ENCODE measurements at regions not wholly inside any gene's neighbourhood (a gene's known extent, or its start where the extent isn't known, plus 50 kb on each side); places are given as distances from the start of the nearest gene placed in this dataset.

DNA sequence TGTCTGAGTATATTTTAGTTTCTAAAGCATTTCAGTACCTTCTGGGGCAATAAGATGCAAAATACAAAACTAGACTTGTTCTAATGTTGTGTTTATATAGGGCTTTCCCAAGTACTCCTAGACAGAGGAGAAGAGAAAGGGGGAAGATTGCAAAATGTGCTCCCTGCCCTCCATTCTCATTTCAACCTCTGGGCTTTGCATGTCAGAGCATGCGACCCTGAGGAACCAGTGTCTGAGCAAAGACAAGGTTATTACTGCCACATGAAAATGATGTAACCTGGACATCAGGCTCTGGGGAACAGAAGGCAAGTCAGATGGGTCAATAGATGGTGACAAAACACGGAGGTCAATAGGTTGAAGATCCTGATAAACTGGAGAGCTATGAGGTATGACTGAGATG is 253.5 kb upstream of the TCF21 start:
- no peak for TF ChIP-seq ZNF658 (tag by site-specific recombination; IDR thresholded peaks at IDR 0.05)
- TF ChIP-seq ZNF175 (tag by site-specific recombination; IDR thresholded peaks at IDR 0.05): no peak
- TF ChIP-seq, protein P1, sequence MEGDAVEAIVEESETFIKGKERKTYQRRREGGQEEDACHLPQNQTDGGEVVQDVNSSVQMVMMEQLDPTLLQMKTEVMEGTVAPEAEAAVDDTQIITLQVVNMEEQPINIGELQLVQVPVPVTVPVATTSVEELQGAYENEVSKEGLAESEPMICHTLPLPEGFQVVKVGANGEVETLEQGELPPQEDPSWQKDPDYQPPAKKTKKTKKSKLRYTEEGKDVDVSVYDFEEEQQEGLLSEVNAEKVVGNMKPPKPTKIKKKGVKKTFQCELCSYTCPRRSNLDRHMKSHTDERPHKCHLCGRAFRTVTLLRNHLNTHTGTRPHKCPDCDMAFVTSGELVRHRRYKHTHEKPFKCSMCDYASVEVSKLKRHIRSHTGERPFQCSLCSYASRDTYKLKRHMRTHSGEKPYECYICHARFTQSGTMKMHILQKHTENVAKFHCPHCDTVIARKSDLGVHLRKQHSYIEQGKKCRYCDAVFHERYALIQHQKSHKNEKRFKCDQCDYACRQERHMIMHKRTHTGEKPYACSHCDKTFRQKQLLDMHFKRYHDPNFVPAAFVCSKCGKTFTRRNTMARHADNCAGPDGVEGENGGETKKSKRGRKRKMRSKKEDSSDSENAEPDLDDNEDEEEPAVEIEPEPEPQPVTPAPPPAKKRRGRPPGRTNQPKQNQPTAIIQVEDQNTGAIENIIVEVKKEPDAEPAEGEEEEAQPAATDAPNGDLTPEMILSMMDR (tag by site-specific recombination; IDR thresholded peaks at IDR 0.05): no peak
- no peak for TF ChIP-seq YY1 (tag by site-specific recombination; IDR thresholded peaks at IDR 0.05)
- no peak for TF ChIP-seq ZNF837 (tag by site-specific recombination; IDR thresholded peaks at IDR 0.05)
- TF ChIP-seq ZNF660 (tag by site-specific recombination; IDR thresholded peaks at IDR 0.05): no peak
- TF ChIP-seq, protein P2, sequence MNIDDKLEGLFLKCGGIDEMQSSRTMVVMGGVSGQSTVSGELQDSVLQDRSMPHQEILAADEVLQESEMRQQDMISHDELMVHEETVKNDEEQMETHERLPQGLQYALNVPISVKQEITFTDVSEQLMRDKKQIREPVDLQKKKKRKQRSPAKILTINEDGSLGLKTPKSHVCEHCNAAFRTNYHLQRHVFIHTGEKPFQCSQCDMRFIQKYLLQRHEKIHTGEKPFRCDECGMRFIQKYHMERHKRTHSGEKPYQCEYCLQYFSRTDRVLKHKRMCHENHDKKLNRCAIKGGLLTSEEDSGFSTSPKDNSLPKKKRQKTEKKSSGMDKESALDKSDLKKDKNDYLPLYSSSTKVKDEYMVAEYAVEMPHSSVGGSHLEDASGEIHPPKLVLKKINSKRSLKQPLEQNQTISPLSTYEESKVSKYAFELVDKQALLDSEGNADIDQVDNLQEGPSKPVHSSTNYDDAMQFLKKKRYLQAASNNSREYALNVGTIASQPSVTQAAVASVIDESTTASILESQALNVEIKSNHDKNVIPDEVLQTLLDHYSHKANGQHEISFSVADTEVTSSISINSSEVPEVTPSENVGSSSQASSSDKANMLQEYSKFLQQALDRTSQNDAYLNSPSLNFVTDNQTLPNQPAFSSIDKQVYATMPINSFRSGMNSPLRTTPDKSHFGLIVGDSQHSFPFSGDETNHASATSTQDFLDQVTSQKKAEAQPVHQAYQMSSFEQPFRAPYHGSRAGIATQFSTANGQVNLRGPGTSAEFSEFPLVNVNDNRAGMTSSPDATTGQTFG (tag by site-specific recombination; IDR thresholded peaks at IDR 0.05; ENCODE audit: borderline replicate concordance): no peak
- TF ChIP-seq ZNF561 (tag by site-specific recombination; IDR thresholded peaks at IDR 0.05; ENCODE audit: borderline replicate concordance): no peak
- TF ChIP-seq HOXD13 (CRISPR knock-in tag; IDR thresholded peaks at IDR 0.05; ENCODE audit: borderline replicate concordance): no peak
- TF ChIP-seq, protein P3, sequence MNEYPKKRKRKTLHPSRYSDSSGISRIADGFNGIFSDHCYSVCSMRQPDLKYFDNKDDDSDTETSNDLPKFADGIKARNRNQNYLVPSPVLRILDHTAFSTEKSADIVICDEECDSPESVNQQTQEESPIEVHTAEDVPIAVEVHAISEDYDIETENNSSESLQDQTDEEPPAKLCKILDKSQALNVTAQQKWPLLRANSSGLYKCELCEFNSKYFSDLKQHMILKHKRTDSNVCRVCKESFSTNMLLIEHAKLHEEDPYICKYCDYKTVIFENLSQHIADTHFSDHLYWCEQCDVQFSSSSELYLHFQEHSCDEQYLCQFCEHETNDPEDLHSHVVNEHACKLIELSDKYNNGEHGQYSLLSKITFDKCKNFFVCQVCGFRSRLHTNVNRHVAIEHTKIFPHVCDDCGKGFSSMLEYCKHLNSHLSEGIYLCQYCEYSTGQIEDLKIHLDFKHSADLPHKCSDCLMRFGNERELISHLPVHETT (tag by site-specific recombination; IDR thresholded peaks at IDR 0.05): no peak
- no peak for TF ChIP-seq SP7 (tag by site-specific recombination; IDR thresholded peaks at IDR 0.05)
- TF ChIP-seq ZNF133 (tag by site-specific recombination; IDR thresholded peaks at IDR 0.05): no peak

Data from HEK293 (cell line).